ENCODE measurements at regions not wholly inside any gene's neighbourhood (a gene's known extent, or its start where the extent isn't known, plus 50 kb on each side); places are given as distances from the start of the nearest gene placed in this dataset.
"Not testable (repeated sequence)": the region's sequence is repeated elsewhere in the genome, so short reads cannot be mapped to it uniquely, and the experiment has no call there.

GRCh38 chr2:43144263-43144662, 82.1 kb downstream of the ZFP36L2 start:
- no peak overlapping the region for H3K4me3 Mint-ChIP-seq (ENCODE audit: low read depth, unreplicated experiment)
- no peak for DNase-seq
- intact Hi-C loops (cut with micrococcal nuclease; ENCODE audit: unreplicated experiment) = no loop called here
- no peaks in the 10 kb centered on the region for H3K27me3 Mint-ChIP-seq (ENCODE audit: unreplicated experiment)
- H3K9me3 Mint-ChIP-seq (ENCODE audit: low read depth, unreplicated experiment) = no peaks in the 10 kb centered on the region
- no peaks in the 10 kb centered on the region for H3K36me3 Mint-ChIP-seq (ENCODE audit: insufficient read depth, unreplicated experiment)
- peaks cover 17% of the 10 kb centered on the region for H3K4me1 Mint-ChIP-seq (ENCODE audit: low read depth, unreplicated experiment)
- BruUV-seq (replicated peaks) = no TSS peak
- CTCF ChIA-PET = no interaction called here
- TF ChIP-seq CTCF (IDR thresholded peaks at IDR 0.05; ENCODE audit: unreplicated experiment) = no peak
- H3K27ac Mint-ChIP-seq (ENCODE audit: unreplicated experiment) = no peak overlapping the region

- intact Hi-C loops (cut with micrococcal nuclease; ENCODE audit: unreplicated experiment) = no loop called here
- no peaks in the 10 kb centered on the region for H3K9me3 Mint-ChIP-seq (ENCODE audit: low read depth, unreplicated experiment)
- TF ChIP-seq CTCF (IDR thresholded peaks at IDR 0.05; ENCODE audit: unreplicated experiment) = no peak
- peaks cover 17% of the 10 kb centered on the region for H3K4me1 Mint-ChIP-seq (ENCODE audit: low read depth, unreplicated experiment)
- H3K36me3 Mint-ChIP-seq (ENCODE audit: insufficient read depth, unreplicated experiment) = no peaks in the 10 kb centered on the region
- H3K27me3 Mint-ChIP-seq (ENCODE audit: unreplicated experiment) = no peaks in the 10 kb centered on the region
- H3K4me3 Mint-ChIP-seq (ENCODE audit: low read depth, unreplicated experiment) = no peak overlapping the region
- CTCF ChIA-PET = no interaction called here
- no peak overlapping the region for H3K27ac Mint-ChIP-seq (ENCODE audit: unreplicated experiment)
- DNase-seq = no peak
- no TSS peak for BruUV-seq (replicated peaks)
These were observed 82.7 kb downstream of the ZFP36L2 start for GRCh38 chr2:43143756-43144155.

- no peaks in the 10 kb centered on the region for H3K27me3 Mint-ChIP-seq (ENCODE audit: unreplicated experiment)
- TF ChIP-seq CTCF (IDR thresholded peaks at IDR 0.05; ENCODE audit: unreplicated experiment) = no peak
- intact Hi-C loops (cut with micrococcal nuclease; ENCODE audit: unreplicated experiment) = no loop called here
- DNase-seq = peak; percentile 38
- peaks cover 18% of the 10 kb centered on the region for H3K4me1 Mint-ChIP-seq (ENCODE audit: low read depth, unreplicated experiment)
- CTCF ChIA-PET = no interaction called here
- H3K27ac Mint-ChIP-seq (ENCODE audit: unreplicated experiment) = no peak overlapping the region
- no TSS peak for BruUV-seq (replicated peaks)
- no peaks in the 10 kb centered on the region for H3K9me3 Mint-ChIP-seq (ENCODE audit: low read depth, unreplicated experiment)
- no peak overlapping the region for H3K4me3 Mint-ChIP-seq (ENCODE audit: low read depth, unreplicated experiment)
- no peaks in the 10 kb centered on the region for H3K36me3 Mint-ChIP-seq (ENCODE audit: insufficient read depth, unreplicated experiment)
These were observed 83.4 kb downstream of the ZFP36L2 start for GRCh38 chr2:43142921-43143438.

GRCh38 chr2:43141636-43142151, 84.7 kb downstream of the ZFP36L2 start:
- H3K9me3 Mint-ChIP-seq (ENCODE audit: low read depth, unreplicated experiment); intact Hi-C loops (cut with micrococcal nuclease; ENCODE audit: unreplicated experiment); DNase-seq; H3K4me3 Mint-ChIP-seq (ENCODE audit: low read depth, unreplicated experiment); BruUV-seq (replicated peaks); H3K27ac Mint-ChIP-seq (ENCODE audit: unreplicated experiment); H3K27me3 Mint-ChIP-seq (ENCODE audit: unreplicated experiment); H3K36me3 Mint-ChIP-seq (ENCODE audit: insufficient read depth, unreplicated experiment): not testable (repeated sequence)
- CTCF ChIA-PET = interaction anchor here (0.6 to 0.7 kb wide), 2 partner anchors 27 to 32 kb away, joined by 3 to 4 read pairs; no protein-coding TSS in a partner anchor
- H3K4me1 Mint-ChIP-seq (ENCODE audit: low read depth, unreplicated experiment) = peaks cover 26% of the 10 kb centered on the region

- Mint-ChIP-seq H3K4me3 (ENCODE audit: low read depth, unreplicated experiment) (no peak overlapping the region), H3K9me3 (ENCODE audit: low read depth, unreplicated experiment) (no peaks in the 10 kb centered on the region), H3K27me3 (ENCODE audit: unreplicated experiment) (no peaks in the 10 kb centered on the region), H3K27ac (ENCODE audit: unreplicated experiment) (no peak overlapping the region), H3K4me1 (ENCODE audit: low read depth, unreplicated experiment) (peaks cover 34% of the 10 kb centered on the region), H3K36me3 (ENCODE audit: insufficient read depth, unreplicated experiment) (no peaks in the 10 kb centered on the region)
- CTCF ChIA-PET = interaction anchor here (0.6 kb wide), 1 partner anchor 18 kb away, joined by 15 read pairs; no protein-coding TSS in a partner anchor
- intact Hi-C loops (cut with micrococcal nuclease; ENCODE audit: unreplicated experiment) = no loop called here
- no peak for DNase-seq
- no peak for TF ChIP-seq CTCF (IDR thresholded peaks at IDR 0.05; ENCODE audit: unreplicated experiment)
- BruUV-seq (replicated peaks) = no TSS peak
These were observed 86.3 kb downstream of the ZFP36L2 start for GRCh38 chr2:43139996-43140621.

Data from Calu3 (cell line).